Ishikawa (cell line): ENCODE measurements at regions not wholly inside any gene's neighbourhood (a gene's known extent, or its start where the extent isn't known, plus 50 kb on each side); places are given as distances from the start of the nearest gene placed in this dataset.

Experiments used
- CEBPB ChIP-seq: IDR thresholded peaks from 2 replicates; pipeline ENCODE4 v1.6.1; 2012
- CREB1 ChIP-seq: IDR thresholded peaks from 2 replicates; pipeline ENCODE4 v1.6.1; 2012; ENCODE audit warnings: low read depth
- EP300 ChIP-seq: IDR thresholded peaks from 2 replicates; pipeline ENCODE4 v1.6.1; 2012; ENCODE audit warnings: borderline replicate concordance
- RAD21 ChIP-seq: IDR thresholded peaks from 2 replicates; pipeline ENCODE4 v1.6.1; 2012; ENCODE audit warnings: low read depth
- TAF1 ChIP-seq: IDR thresholded peaks from 2 replicates; pipeline ENCODE4 v1.6.1; 2012; ENCODE audit warnings: low read depth, mild to moderate bottlenecking
- TEAD4 ChIP-seq: IDR thresholded peaks from 2 replicates; pipeline ENCODE4 v1.6.1; 2012
- YY1 ChIP-seq: IDR thresholded peaks from 2 replicates; pipeline ENCODE4 v1.6.1; 2012; ENCODE audit warnings: low read depth
- ZBTB7A ChIP-seq: IDR thresholded peaks from 2 replicates; pipeline ENCODE4 v1.6.1; 2012; ENCODE audit warnings: low read depth
- TF ChIP-seq, protein P1 (sequence below): IDR thresholded peaks from 2 replicates; pipeline ENCODE4 v1.6.1; 2012
- TF ChIP-seq, protein P2 (sequence below): IDR thresholded peaks from 2 replicates; pipeline ENCODE4 v1.6.1; 2012; ENCODE audit warnings: low read depth, mild to moderate bottlenecking

DNA sequence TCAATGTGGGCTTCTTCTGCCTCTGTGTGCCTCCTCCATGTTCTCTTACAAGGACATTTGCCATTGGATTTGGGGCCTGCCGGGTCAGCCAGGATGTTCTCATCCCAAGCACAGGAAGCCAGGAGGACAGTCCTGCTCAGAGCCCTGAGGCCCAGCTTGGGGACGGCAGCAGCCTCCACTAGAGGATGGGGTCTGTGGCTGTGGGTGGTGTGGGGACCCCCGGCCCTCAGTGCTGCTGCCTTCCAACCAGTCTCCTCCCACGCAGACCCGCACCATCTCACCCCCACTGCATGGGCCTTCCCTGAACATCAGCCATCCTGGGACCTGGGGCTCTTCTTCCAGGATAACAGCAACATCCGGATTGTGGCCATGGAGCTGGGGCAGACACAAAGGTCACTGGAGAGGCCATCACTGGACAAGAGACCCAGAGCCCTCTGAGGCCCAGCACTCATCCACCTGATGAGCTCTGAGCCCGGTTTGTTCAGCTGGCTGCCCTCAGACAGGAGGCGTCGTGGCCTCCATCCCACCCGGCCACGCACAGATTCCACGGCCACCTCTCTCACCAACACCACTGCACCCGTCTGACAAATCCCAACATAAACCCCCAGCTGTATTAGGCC, 56.5 kb upstream of the C14orf180 start:
- TF ChIP-seq, protein P1, sequence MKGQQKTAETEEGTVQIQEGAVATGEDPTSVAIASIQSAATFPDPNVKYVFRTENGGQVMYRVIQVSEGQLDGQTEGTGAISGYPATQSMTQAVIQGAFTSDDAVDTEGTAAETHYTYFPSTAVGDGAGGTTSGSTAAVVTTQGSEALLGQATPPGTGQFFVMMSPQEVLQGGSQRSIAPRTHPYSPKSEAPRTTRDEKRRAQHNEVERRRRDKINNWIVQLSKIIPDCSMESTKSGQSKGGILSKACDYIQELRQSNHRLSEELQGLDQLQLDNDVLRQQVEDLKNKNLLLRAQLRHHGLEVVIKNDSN: no peak
- TF ChIP-seq TAF1 (no peak), EP300 (no peak), CEBPB (no peak), CREB1 (no peak), RAD21 (no peak), TEAD4 (no peak), ZBTB7A (no peak), YY1 (no peak)
- TF ChIP-seq, protein P2, sequence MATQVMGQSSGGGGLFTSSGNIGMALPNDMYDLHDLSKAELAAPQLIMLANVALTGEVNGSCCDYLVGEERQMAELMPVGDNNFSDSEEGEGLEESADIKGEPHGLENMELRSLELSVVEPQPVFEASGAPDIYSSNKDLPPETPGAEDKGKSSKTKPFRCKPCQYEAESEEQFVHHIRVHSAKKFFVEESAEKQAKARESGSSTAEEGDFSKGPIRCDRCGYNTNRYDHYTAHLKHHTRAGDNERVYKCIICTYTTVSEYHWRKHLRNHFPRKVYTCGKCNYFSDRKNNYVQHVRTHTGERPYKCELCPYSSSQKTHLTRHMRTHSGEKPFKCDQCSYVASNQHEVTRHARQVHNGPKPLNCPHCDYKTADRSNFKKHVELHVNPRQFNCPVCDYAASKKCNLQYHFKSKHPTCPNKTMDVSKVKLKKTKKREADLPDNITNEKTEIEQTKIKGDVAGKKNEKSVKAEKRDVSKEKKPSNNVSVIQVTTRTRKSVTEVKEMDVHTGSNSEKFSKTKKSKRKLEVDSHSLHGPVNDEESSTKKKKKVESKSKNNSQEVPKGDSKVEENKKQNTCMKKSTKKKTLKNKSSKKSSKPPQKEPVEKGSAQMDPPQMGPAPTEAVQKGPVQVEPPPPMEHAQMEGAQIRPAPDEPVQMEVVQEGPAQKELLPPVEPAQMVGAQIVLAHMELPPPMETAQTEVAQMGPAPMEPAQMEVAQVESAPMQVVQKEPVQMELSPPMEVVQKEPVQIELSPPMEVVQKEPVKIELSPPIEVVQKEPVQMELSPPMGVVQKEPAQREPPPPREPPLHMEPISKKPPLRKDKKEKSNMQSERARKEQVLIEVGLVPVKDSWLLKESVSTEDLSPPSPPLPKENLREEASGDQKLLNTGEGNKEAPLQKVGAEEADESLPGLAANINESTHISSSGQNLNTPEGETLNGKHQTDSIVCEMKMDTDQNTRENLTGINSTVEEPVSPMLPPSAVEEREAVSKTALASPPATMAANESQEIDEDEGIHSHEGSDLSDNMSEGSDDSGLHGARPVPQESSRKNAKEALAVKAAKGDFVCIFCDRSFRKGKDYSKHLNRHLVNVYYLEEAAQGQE: no peak
